GM18505 (cell line): ENCODE measurements at regions not wholly inside any gene's neighbourhood (a gene's known extent, or its start where the extent isn't known, plus 50 kb on each side); places are given as distances from the start of the nearest gene placed in this dataset.

Source experiments
- ATAC-seq: cut with Tn5 transposase; IDR thresholded peaks from one replicate; pipeline ENCODE4 v1.9.1; 2021; ENCODE audit not compliant: unreplicated experiment
- POLR2A ChIP-seq: IDR thresholded peaks from 4 replicates; pipeline ENCODE4 v1.6.1; 2011; ENCODE audit warnings: borderline replicate concordance; ENCODE audit not compliant: insufficient read depth, insufficient read length; ENCODE audit errors: extremely low read depth

DNA sequence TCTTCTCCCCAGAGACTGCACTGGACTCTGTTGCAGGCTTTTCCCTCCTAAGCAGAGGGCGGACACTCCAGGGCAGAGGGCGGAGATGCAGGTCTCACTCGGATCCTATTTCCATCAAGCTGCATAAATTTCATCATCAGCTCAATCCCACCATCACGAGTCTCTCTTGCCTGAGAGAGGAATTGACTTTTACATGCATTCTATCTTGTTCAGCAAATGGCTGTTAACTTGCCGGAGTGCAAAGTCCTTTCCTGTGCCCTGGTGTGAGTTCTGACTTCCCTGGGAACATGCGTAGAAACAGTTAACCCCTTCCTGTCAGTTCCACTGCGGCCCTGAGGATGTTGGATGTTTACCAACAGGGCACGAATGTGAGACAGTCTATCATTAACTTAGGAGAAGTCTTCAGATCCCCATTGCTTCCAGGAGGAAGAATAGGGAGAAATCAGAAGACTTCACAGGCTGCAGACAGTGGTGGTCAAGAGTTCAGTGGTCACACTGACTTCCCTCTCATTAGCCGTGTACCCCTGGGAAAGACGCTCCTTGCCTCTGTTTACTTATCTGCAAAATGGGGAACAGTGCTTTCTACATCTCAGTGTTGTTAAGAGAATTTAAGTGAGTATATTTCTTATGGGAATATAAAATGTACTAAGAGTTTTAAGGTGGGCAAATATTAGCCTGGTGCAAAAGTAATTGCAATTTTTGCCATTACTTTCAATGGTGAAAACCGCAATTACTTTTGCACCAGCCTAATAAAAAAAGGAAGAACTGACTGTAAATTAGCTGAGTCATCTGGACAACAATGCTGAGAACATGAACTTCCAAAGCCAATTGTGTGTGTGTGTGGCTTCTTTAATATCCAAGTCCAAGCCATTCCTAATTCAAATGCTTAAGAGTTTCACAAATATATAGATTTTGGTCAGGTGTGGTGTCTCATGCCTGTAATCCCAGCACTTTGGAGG is 248.0 kb downstream of the DRD1 start:
- TF ChIP-seq POLR2A: no peak
- ATAC-seq: no peak

DNA sequence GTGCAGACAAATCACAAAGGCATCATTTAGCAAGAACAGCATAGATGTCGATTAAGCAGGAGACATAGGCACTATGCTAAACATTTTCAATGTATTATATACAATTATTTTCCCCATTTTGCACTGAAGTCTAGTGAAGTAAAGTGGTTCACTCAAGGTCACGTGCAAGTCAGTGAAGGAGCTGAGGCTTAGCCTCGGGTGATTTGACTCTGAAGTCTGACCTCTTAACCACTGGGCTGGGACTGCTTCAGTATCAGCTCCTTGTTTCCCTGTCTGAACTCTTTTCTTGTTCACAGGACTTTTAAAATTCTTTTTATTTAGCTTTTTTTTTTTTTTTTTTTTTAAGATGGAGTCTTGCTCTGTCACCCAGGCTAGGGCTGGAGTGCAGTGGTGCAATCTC is 262.7 kb downstream of the DRD1 start:
- no peak for TF ChIP-seq POLR2A

DNA sequence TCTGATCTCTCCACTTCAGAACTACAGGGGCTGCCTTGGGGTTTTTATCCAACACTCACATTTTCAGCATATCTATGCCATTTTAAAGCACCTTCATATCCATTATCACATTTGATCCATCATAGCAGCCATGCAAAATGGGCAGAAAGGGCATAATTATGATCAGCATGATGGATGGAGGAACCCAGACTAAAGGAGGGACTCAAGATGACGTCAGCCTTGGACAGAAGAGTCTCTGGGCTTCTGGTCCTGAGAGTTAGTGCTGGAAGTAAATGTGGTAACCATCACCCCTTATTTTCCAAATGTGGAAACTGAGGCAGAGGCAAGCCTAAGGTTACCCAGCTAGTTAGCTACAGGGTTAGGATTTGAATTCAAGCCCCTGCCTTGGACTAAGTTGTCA is 273.1 kb downstream of the DRD1 start:
- ATAC-seq: no peak
- TF ChIP-seq POLR2A: no peak

More for the DNA sequence above, 262.7 kb downstream of the DRD1 start:
- no peak for ATAC-seq

DNA sequence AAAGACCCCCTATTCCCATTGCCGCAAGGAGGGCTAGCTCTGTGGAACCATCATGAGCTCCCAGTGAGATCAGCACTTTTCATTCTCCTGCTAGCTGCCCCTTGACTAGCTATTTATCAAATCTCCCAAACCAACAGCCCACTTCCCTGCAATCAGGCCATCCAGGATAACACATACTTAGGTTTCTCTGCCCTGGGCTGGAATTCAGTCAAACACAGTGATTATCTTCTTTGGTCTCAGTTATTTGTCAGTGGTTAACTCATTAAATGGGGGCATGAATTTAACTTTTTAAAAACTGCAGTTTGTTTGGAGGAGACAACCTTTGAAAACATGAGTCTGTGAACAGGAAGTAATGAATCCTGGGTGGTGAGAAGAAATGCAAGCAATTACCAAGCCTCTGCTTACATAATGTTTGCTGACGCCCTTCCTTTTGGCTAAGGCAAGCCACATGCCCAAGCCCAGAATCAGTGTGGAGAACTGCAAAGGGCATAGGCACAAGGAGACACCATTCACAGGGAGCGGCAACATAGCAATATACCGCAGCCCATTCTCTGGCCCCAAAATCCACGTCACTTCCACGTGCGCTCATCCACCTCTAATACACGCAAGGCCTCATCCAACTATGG is 275.0 kb downstream of the DRD1 start:
- TF ChIP-seq POLR2A: no peak
- ATAC-seq: no peak

DNA sequence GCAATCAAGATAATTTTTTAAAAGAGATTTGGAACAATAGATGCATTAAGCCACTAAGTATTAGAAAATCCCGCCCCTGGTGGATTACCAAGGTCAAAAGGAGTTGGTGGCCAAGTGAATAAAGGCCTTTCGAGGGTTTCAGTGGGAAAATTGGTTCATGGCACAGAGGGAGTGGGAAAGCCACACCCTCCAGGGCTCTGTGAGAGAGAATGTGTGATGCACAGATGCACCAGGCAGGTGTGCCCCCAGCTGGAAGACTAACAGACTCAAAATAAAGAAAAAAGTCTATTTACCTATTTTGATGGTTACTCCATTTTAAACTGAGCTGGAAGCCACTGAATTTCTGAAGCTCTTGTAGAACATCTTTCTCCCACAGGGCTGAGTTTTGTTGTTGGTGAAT is 278.0 kb downstream of the DRD1 start:
- TF ChIP-seq POLR2A: no peak
- no peak for ATAC-seq

DNA sequence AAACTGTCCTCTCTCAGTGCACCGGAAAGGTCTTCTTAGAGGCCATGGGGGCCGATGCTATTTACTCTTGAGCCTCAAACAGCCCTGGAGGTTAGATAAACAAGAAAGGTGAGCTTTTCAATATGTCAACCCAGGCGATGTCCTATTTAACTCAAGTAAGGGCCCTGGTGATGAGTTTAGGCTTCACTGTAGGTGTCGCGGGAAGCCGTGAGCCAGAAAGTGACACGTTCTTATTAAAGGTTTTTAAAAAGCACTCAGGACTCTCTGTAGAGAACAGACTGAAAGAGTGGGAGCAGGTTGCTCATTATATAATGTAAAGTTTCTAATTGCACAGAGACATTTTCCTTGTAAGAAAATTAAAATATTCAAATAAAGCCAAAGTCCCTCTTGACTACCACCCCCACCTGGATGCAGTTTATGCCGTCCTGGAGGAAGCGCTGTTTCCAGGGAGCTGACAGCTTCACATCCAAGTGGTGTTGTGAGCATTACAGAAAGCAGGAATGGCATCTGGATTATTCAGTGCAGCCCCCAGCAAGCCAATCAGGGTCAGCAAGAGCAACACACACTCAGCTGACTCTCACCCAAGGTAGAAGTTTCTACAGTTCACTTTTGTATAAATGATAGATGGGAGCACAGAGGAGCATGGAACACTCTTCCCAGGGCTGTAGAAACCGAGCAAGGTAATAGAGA is 280.3 kb downstream of the DRD1 start:
- TF ChIP-seq POLR2A: no peak
- no peak for ATAC-seq

DNA sequence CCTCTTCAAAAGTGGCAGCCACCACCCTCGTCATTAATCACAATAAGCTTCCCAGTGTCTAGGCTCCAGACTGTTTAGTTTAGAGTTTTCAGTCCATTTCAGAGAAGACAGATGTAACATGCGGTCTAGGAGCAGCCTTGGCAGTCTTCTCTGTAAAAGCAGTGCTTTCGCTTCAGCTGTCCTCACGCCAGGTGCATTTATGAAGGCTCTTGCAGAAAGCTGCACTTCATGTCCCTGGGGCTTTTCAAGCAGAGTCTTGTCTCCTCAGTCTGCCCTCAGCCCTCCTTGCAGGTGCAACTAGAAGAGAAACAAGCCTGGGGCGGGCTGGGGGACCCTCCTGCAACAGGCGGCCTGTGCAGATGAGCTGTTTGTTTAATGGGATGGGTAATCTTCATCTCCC is 281.9 kb downstream of the DRD1 start:
- ATAC-seq: no peak
- TF ChIP-seq POLR2A: no peak

DNA sequence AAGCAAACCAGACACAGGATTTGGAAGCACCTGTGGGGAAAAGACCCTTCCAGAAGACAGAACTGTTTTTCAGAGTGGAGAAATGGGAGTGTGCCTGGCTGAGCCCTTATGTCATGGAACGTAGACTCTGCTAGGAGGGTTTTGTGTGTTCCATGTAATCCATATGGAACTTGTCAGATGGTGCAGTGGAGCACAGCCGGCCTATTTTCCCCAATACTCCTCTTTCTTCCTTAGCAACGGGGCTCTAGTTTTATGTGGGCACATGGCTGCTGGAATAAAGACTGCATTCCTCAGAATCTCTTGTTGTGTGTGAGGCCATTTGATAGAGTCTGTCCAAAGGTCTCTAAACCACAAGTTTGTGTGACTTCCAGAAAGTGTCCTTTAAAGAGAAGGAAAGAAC is 284.0 kb downstream of the DRD1 start:
- no peak for TF ChIP-seq POLR2A
- no peak for ATAC-seq

DNA sequence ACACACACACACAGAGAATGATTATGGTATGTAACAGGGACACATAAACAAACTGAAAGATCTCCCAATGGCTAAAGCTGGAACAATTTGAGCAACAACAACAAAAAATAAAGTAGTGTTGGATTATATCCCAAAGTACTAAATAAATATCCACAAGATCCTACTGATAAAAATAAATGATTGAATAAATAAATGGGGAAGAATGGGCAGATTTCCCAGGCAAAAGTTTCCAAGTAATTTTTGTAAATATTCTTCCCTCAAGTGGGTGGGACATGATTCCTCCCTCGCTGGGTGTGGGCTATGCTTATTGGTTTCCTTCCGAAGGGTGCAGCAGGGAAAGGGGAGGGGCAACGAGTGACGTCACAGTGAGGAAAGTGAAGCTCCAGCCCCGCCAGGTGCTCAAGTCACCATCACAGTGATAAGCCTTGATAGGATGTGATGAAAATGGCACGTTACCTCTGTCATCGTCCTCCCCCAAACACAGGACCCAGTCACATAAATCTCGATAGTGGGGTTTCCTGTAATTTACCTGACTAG is 295.3 kb downstream of the DRD1 start:
- no peak for ATAC-seq
- no peak for TF ChIP-seq POLR2A

DNA sequence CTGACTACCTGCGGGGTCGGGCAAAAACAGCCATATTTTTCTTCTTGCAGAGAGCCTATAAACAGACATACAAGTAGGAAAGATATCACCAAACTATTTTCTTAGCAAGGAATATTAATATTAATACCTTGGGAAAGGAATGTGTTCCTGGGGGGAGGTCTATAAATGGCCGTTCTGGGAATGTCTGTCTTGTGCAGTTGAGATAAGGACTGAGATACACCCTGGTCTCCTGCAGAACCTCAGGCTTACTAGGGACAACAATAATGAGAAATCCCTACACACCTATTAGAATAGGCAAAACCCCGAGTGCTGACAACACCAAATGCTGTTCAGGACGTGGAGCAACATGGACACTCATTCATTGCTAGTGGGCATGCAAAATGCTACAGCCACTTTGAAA is 297.2 kb downstream of the DRD1 start:
- no peak for ATAC-seq
- no peak for TF ChIP-seq POLR2A

DNA sequence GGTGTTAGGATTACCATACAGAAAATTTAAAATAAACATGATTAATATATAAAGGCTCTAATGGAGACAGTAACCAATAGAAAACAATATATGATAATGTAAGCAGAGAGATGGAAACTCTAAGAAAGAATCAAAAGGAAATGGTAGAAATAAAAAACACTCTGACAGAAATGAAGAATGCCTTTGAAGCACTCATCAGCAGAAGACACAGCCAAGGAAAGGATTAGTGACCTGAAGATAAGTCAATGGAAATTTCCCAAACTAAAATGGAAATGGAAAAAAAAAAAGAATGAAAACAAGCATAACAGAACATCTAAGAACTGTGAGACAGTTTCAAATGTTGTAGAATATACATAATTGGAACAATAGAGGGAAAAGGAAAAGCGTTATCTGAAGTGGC is 302.6 kb downstream of the DRD1 start:
- no peak for ATAC-seq

DNA sequence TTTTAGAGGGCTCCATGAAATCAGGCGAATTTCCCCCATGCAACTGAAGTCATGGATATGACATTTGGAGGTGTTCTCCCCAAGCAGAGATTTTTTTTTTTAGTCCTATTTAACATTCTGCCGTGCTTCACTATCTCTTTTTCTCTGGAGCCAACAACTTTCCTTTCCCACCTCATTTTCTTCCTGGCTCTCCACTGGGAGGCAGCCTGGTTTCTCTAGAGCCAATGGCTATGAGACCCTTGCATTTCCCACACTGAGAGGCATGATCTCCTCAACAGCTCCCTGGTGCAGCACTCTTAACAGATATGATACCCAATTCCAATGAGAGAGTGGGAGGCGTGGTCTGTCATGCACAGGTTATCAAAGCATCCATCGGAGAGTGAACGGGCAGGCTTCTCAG is 310.8 kb downstream of the DRD1 start:
- ATAC-seq: no peak
- no peak for TF ChIP-seq POLR2A

More for the DNA sequence above, 302.6 kb downstream of the DRD1 start:
- no peak for TF ChIP-seq POLR2A

DNA sequence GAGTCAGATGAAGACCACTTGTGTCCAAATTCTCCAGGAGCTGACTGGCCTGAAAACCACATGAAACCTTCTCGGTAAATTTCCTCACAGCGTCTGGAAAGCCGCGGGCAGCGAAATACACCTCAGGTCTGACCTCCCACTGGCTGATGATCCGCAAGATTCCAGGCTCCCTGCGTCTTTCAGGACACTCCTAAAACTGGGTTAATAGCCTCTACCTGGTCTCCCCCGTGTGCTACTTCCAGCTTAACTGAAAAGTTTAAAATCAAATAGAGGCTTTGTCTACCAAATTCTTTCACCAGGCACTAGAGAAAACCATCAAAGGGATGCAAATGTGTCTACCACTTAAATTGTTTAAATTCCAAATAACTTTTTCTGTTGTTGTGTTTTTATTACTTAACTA is 312.6 kb downstream of the DRD1 start:
- no peak for TF ChIP-seq POLR2A
- no peak for ATAC-seq

DNA sequence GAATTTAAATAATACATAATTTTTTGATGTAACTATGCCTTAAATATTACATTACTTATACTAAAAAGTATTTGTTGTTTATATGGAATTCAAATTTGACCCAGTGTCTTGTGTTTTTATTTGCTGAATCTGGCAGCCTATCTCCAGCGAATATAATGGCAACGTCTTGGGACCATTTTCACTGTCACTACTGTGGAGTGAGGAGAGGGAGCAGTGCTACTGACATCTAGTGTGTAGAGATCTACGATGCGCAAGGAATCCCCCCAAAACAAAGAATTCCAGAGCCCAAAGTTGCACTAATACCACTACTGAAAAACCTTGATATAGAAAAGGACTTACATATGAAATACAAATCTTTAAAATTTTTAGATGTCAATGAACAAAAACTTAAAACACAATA is 314.4 kb downstream of the DRD1 start:
- TF ChIP-seq POLR2A: no peak
- no peak for ATAC-seq

DNA sequence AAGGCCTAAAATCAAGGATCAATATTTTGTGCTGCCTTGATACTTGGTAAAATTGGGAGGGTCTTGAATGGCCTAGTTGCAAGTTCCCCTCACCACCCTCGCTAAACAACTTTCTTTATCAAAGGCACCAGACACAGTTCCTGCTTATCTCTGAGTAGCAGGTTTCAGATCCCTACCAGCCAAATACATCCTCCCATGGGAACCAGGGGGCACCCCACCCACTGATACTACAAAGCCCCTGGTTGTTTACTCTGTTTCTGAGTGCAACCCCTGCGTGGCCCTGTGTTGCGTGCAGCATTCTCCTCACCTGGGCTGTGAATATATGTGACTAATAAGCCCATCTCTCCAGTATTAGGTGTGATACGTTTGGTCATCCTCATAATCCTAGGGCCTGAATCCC is 314.9 kb downstream of the DRD1 start:
- no peak for TF ChIP-seq POLR2A
- no peak for ATAC-seq
